MM.1S (cell line): ENCODE measurements at regions not wholly inside any gene's neighbourhood (a gene's known extent, or its start where the extent isn't known, plus 50 kb on each side); places are given as distances from the start of the nearest gene placed in this dataset.
A peak's percentile ranks its signal among the peaks of the same experiment; 100 is the strongest.

ENCODE experiments used
- DNase-seq: peaks from one replicate; pipeline ENCODE4 v3.0.0-alpha.2; 2015
- H2AFZ ChIP-seq: fragments of 300-600 bp; sonication (generic); 2 replicates; pipeline ENCODE4 v1.6.0; 2016; ENCODE audit warnings: antibody characterized with exemption, low read length
- H3F3A ChIP-seq: fragments of 300-600 bp; sonication (generic); 2 replicates; pipeline ENCODE4 v1.6.1; 2016; ENCODE audit warnings: mild to moderate bottlenecking, antibody characterized with exemption, low read length, moderate library complexity, mixed read lengths; ENCODE audit not compliant: insufficient read depth
- H3K27ac ChIP-seq: fragments of 300-600 bp; sonication (generic); 2 replicates; pipeline ENCODE4 v1.5.1; 2016; ENCODE audit warnings: mild to moderate bottlenecking, low read length
- H3K27me3 ChIP-seq: fragments of 300-600 bp; sonication (generic); replicated peaks from 2 replicates; pipeline ENCODE4 v1.6.0; 2016; ENCODE audit warnings: low read length; ENCODE audit not compliant: insufficient read depth
- H3K36me3 ChIP-seq: fragments of 300-600 bp; sonication (generic); replicated peaks from 2 replicates; pipeline ENCODE4 v1.6.1; 2016; ENCODE audit warnings: mild to moderate bottlenecking, low read length, mixed read lengths; ENCODE audit not compliant: insufficient read depth
- H3K4me1 ChIP-seq: fragments of 300-600 bp; sonication (generic); 2 replicates; pipeline ENCODE4 v1.6.1; 2016; ENCODE audit warnings: low read length, mixed read lengths
- H3K4me2 ChIP-seq: fragments of 300-600 bp; sonication (generic); 2 replicates; pipeline ENCODE4 v1.6.0; 2016; ENCODE audit warnings: low read depth, low read length
- H3K4me3 ChIP-seq: fragments of 300-600 bp; sonication (generic); 2 replicates; pipeline ENCODE4 v1.5.1; 2016; ENCODE audit warnings: low read length, mixed read lengths
- H3K79me2 ChIP-seq: fragments of 300-600 bp; sonication (generic); 2 replicates; pipeline ENCODE4 v1.6.1; 2016; ENCODE audit warnings: mixed run types, low read length, mixed read lengths
- H3K9ac ChIP-seq: fragments of 300-600 bp; sonication (generic); 2 replicates; pipeline ENCODE4 v1.6.1; 2016; ENCODE audit warnings: low read length, mixed read lengths
- H3K9me2 ChIP-seq: fragments of 300-600 bp; sonication (generic); replicated peaks from 2 replicates; pipeline ENCODE4 v1.6.1; 2016; ENCODE audit warnings: mild to moderate bottlenecking, low read length, mixed read lengths; ENCODE audit not compliant: insufficient read depth
- H3K9me3 ChIP-seq: fragments of 300-600 bp; sonication (generic); replicated peaks from 2 replicates; pipeline ENCODE4 v1.6.1; 2016; ENCODE audit warnings: mild to moderate bottlenecking, low read length, mixed read lengths; ENCODE audit not compliant: insufficient read depth
- H4K20me1 ChIP-seq: fragments of 300-600 bp; sonication (generic); 2 replicates; pipeline ENCODE4 v1.6.1; 2016; ENCODE audit warnings: mild to moderate bottlenecking, low read length, moderate library complexity, mixed read lengths; ENCODE audit not compliant: insufficient read depth
- CTCF ChIP-seq: fragments of 300-600 bp; sonication (generic); IDR thresholded peaks from 2 replicates; pipeline ENCODE4 v1.5.1; 2016; ENCODE audit warnings: antibody characterized with exemption, low read length, mixed read lengths
- EZH2 ChIP-seq: fragments of 300-600 bp; sonication (generic); optimal IDR thresholded peaks from 2 replicates; pipeline ENCODE3; 2017; ENCODE audit warnings: low read depth, mild to moderate bottlenecking, antibody characterized with exemption, low read length, mixed read lengths

GRCh38 chr10:44860811-44861736 is 50.1 kb upstream of the TMEM72 start:
- Histone ChIP-seq H3K4me3 (no peak overlapping the region), H3K36me3 (no peaks in the 10 kb centered on the region), H4K20me1 (no peaks in the 10 kb centered on the region), H3K9me2 (no peaks in the 10 kb centered on the region), H3K9ac (no peak overlapping the region), H3K9me3 (no peaks in the 10 kb centered on the region), H3F3A (peaks cover 6% of the 10 kb centered on the region; the same call in 1 of the 2 replicates), H2AFZ (peak overlapping the region; percentile 60; the same call in 1 of the 2 replicates), H3K4me2 (no peak overlapping the region), H3K27me3 (no peaks in the 10 kb centered on the region), H3K79me2 (no peaks in the 10 kb centered on the region), H3K4me1 (peaks cover 32% of the 10 kb centered on the region), H3K27ac (peak overlapping the region; percentile 50; the same call in 1 of the 2 replicates)
- TF ChIP-seq EZH2 = no peak
- no peak for TF ChIP-seq CTCF
- no peak for DNase-seq
